Prostate gland (tissue), 2 donors: ENCODE measurements at regions not wholly inside any gene's neighbourhood (a gene's known extent, or its start where the extent isn't known, plus 50 kb on each side); places are given as distances from the start of the nearest gene placed in this dataset.

Experiments used
- DNase-seq: peaks from one replicate; pipeline ENCODE4 v3.0.0-alpha.2; 2019; ENCODE audit warnings: low spot score
- H3K27ac ChIP-seq, 2 donors: fragments of 200-600 bp; sonication (generic); 2 replicates each; pipeline ENCODE4 v1.5.1; 2017 to 2019
- H3K27me3 ChIP-seq: fragments of 200-600 bp; sonication (generic); replicated peaks from 2 replicates; pipeline ENCODE4 v1.5.1; 2019; ENCODE audit not compliant: insufficient read depth
- H3K36me3 ChIP-seq, 2 donors: fragments of 200-600 bp; sonication (generic); 1 replicate in 1 of 2; 2 replicates in 1 of 2; pipeline versions ENCODE4 v1.5.1 to v1.8.1; 2017 to 2019
- H3K4me1 ChIP-seq: fragments of 200-600 bp; sonication (generic); replicated peaks from 2 replicates; pipeline ENCODE4 v1.5.1; 2019
- H3K4me3 ChIP-seq, 2 donors: fragments of 200-600 bp; sonication (generic); 2 replicates each; pipeline ENCODE4 v1.5.1; 2017 to 2019
- H3K9me3 ChIP-seq: fragments of 200-600 bp; sonication (generic); 2 replicates; pipeline ENCODE4 v1.5.1; 2017
- POLR2A ChIP-seq: fragments of 450-650 bp; IDR thresholded peaks from one replicate; pipeline ENCODE4 v1.6.1; 2016; ENCODE audit warnings: antibody characterized with exemption, mild to moderate bottlenecking
- POLR2AphosphoS5 ChIP-seq: sonication (generic); formaldehyde crosslinking; IDR thresholded peaks from one replicate; pipeline ENCODE4 v1.6.1; 2017; ENCODE audit warnings: antibody characterized with exemption
- WGBS: methylation state at CpG from one replicate; pipeline ENCODE4 v1.1.5; 2018; 5-methylcytosine and 5-hydroxymethylcytosine counted together
- intact Hi-C: fragments of 100-400 bp; cut with DNase I; formaldehyde crosslinking; loops from one replicate; pipeline ENCODE4 v1.14.2; 2022
- TF ChIP-seq, protein P1 (sequence below), 4 experiments: fragments of 200-600 bp in 2 of 4; fragments of 450-650 bp in 2 of 4; sonication (generic) in 2 of 4; IDR thresholded peaks; 1 replicate in 3 of 4; 2 replicates in 1 of 4; pipeline ENCODE4 v1.5.1; 2016 to 2019; ENCODE audit warnings: antibody characterized with exemption in 4 of 4, mild to moderate bottlenecking in 2 of 4, moderate library complexity in 2 of 4

DNA sequence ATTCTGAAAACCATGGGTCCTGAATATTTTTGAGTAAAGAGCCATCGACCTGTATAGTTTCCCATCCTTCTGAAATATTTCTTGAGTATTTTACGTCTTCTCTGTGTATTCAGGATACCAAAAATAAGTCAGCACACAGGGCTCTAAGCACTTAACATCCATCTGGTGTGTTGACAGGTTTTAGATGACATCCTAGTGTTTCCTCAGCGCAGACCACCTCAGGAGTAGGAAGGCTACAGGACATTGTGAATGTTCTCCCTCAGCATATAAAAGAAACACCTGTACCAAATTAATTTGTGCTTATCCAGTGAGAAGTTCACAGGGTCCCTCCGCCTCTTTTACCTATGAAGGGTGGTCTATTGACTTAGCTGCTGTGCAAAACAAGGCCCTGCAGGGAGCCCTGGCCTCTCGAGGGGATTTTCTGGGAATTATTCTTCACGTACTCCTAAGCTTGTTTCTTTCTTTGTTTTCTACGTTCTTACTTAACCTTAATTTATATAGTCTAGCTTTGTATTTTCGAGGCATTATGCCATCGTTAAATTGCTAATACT lies 241.8 kb downstream of the FBXO8 start:
- Histone ChIP-seq H3K36me3 (no peaks in the 10 kb centered on the region), H3K27me3 (no peaks in the 10 kb centered on the region), H3K4me3 (no peak overlapping the region), H3K27ac (no peak overlapping the region), H3K9me3 (no peaks in the 10 kb centered on the region), H3K4me1 (no peaks in the 10 kb centered on the region)
- DNase-seq: no peak
- intact Hi-C loops: no loop called here
- 52% methylated on average over 9 of the region's 9 CpGs for WGBS
- no peak for TF ChIP-seq POLR2A
- TF ChIP-seq, protein P1, sequence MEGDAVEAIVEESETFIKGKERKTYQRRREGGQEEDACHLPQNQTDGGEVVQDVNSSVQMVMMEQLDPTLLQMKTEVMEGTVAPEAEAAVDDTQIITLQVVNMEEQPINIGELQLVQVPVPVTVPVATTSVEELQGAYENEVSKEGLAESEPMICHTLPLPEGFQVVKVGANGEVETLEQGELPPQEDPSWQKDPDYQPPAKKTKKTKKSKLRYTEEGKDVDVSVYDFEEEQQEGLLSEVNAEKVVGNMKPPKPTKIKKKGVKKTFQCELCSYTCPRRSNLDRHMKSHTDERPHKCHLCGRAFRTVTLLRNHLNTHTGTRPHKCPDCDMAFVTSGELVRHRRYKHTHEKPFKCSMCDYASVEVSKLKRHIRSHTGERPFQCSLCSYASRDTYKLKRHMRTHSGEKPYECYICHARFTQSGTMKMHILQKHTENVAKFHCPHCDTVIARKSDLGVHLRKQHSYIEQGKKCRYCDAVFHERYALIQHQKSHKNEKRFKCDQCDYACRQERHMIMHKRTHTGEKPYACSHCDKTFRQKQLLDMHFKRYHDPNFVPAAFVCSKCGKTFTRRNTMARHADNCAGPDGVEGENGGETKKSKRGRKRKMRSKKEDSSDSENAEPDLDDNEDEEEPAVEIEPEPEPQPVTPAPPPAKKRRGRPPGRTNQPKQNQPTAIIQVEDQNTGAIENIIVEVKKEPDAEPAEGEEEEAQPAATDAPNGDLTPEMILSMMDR (IDR thresholded peaks at IDR 0.05): no peak
- TF ChIP-seq POLR2AphosphoS5: no peak

DNA sequence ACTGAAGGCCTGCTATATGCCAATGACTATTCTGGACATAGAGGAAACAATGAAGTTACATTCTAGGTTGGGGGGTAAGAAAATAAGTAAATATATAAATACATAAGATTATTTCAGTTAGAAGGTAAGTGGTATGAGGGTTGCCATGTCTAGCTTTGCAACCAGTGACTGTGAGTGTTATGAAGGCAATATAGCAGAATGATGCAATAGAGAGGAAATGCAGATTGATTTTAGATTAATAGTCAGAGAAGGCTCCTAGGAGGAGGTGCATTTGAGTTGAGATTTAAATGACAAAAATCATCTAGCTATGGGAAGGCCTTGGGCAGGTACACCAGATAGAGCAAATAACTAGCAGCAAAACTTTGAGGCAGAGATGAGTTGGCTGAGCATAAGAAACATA lies 243.2 kb downstream of the FBXO8 start:
- TF ChIP-seq, protein P1 (IDR thresholded peaks at IDR 0.05): no peak
- TF ChIP-seq POLR2A (no peak), POLR2AphosphoS5 (no peak)
- no peaks in the 10 kb centered on the region for H3K4me1 ChIP-seq
- no peak overlapping the region for H3K27ac ChIP-seq
- H3K4me3 ChIP-seq: no peak overlapping the region
- no peaks in the 10 kb centered on the region for H3K9me3 ChIP-seq
- no peak for DNase-seq
- H3K27me3 ChIP-seq: no peaks in the 10 kb centered on the region
- no peaks in the 10 kb centered on the region for H3K36me3 ChIP-seq
- intact Hi-C loops: no loop called here

DNA sequence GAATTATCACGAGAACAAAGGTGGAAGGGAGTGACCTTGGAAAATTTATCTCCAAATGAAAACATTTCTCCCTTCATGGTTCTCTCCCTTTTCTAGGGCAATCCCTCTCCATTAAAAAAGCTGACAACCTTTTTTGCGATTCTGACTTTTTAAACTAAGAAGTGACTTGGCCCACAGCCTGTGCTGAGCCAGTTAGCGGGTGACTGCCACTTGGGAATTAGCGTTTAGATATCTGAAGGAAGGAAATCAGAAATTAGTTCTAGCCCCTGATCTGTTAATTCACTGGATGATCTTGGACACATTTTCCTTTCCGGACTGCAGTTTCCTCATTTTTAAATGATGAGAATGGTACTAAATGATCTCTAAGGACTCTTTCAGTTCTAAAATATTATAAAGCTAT lies 245.0 kb downstream of the FBXO8 start:
- TF ChIP-seq POLR2AphosphoS5 (no peak), POLR2A (no peak)
- TF ChIP-seq, protein P1 (IDR thresholded peaks at IDR 0.05): no peak
- Histone ChIP-seq H3K36me3 (no peaks in the 10 kb centered on the region), H3K27me3 (no peaks in the 10 kb centered on the region), H3K27ac (no peak overlapping the region), H3K4me3 (no peak overlapping the region), H3K4me1 (no peaks in the 10 kb centered on the region), H3K9me3 (no peaks in the 10 kb centered on the region)
- DNase-seq: no peak
- intact Hi-C loops: no loop called here
- WGBS: 77% methylated on average over 5 of the region's 5 CpGs

DNA sequence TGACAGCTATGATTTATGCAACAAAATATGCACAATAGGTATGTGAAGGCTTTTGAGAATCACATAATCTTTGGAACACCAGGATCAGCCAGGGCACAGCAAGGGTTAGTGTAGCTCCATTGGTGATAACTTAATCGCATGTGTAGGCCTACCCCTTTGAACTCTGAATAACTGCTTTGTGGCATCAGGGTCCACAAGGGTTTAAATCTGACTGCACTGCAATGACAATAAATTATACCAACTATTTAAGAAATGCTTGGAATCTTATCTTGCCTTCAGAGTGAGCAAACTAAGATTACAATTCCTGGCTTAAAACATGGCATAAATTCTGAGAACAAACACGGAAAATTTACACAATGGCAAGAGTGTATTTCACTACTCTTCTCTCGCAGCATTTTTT lies 245.8 kb downstream of the FBXO8 start:
- Histone ChIP-seq H3K27me3 (no peaks in the 10 kb centered on the region), H3K36me3 (no peaks in the 10 kb centered on the region), H3K27ac (no peak overlapping the region), H3K4me3 (no peak overlapping the region), H3K9me3 (no peaks in the 10 kb centered on the region), H3K4me1 (no peaks in the 10 kb centered on the region)
- no peak for DNase-seq
- TF ChIP-seq POLR2A: no peak
- TF ChIP-seq POLR2AphosphoS5: no peak
- TF ChIP-seq, protein P1 (IDR thresholded peaks at IDR 0.05): no peak
- intact Hi-C loops: no loop called here
- 33% methylated on average over 3 of the region's 3 CpGs for whole genome bisulfite sequencing

DNA sequence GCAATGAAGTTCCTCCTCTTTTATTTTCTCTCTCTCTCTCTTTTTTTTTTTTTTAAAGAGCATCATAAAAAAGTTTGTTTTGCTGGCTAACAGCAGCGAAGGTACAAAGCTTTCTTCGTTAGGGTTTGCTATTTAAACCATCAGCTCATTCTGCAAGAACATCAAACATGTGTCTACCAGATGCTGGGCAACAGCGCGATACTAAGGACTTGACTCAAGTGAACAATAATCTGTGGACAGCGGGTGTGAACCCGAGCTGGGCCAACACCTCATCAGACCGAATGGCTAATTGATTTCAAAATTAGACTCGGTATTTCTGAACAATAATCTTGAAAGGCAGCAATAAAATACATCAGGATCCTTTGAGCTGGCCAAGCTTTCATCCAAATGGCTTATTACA lies 246.4 kb downstream of the FBXO8 start:
- no peak for TF ChIP-seq POLR2AphosphoS5
- no peak for TF ChIP-seq POLR2A
- TF ChIP-seq, protein P1 (IDR thresholded peaks at IDR 0.05): no peak
- H3K9me3 ChIP-seq: no peaks in the 10 kb centered on the region
- no peak overlapping the region for H3K4me3 ChIP-seq
- H3K27ac ChIP-seq: no peak overlapping the region
- DNase-seq: no peak
- H3K27me3 ChIP-seq: no peaks in the 10 kb centered on the region
- WGBS: 56% methylated on average over 8 of the region's 8 CpGs
- H3K36me3 ChIP-seq: no peaks in the 10 kb centered on the region
- intact Hi-C loops: no loop called here
- H3K4me1 ChIP-seq: no peaks in the 10 kb centered on the region
